ENCODE measurements at regions not wholly inside any gene's neighbourhood (a gene's known extent, or its start where the extent isn't known, plus 50 kb on each side); places are given as distances from the start of the nearest gene placed in this dataset.

GRCh38 chr13:111503905-111504695 lies 183.7 kb downstream of the TEX29 start:
- Histone ChIP-seq H3K9me2 (replicated peaks; ENCODE audit: insufficient read depth, low read length) (no peaks in the 10 kb centered on the region), H2AFZ (ENCODE audit: low read depth, low read length, severe bottlenecking) (no peak overlapping the region), H3F3A (ENCODE audit: insufficient read depth) (no peaks in the 10 kb centered on the region), H3K36me3 (ENCODE audit: low read length) (no peaks in the 10 kb centered on the region), H3K9me3 (ENCODE audit: insufficient read depth, low read length) (no peaks in the 10 kb centered on the region), H3K9ac (ENCODE audit: low read length) (no peak overlapping the region), H4K20me1 (ENCODE audit: low read depth, low read length) (no peaks in the 10 kb centered on the region), H3K79me2 (ENCODE audit: insufficient read depth, low read length) (no peaks in the 10 kb centered on the region), H3K4me3 (ENCODE audit: insufficient read depth, low read length, poor library complexity, severe bottlenecking) (no peak overlapping the region), H3K27me3 (ENCODE audit: low read length) (no peaks in the 10 kb centered on the region), H3K4me2 (ENCODE audit: low read depth, low read length, poor library complexity, severe bottlenecking) (no peak overlapping the region), H3K27ac (ENCODE audit: low read depth, low read length) (no peak overlapping the region)
- TF ChIP-seq CTCF (IDR thresholded peaks at IDR 0.05; ENCODE audit: insufficient read depth, low read length, poor library complexity, severe bottlenecking) (no peak), EZH2phosphoT487 (conservative IDR thresholded peaks at IDR 0.05; ENCODE audit: low read length) (no peak)

GRCh38 chr13:111505175-111505777 lies 184.8 kb downstream of the TEX29 start:
- no peaks in the 10 kb centered on the region for H3K27me3 ChIP-seq (ENCODE audit: low read length)

DNA sequence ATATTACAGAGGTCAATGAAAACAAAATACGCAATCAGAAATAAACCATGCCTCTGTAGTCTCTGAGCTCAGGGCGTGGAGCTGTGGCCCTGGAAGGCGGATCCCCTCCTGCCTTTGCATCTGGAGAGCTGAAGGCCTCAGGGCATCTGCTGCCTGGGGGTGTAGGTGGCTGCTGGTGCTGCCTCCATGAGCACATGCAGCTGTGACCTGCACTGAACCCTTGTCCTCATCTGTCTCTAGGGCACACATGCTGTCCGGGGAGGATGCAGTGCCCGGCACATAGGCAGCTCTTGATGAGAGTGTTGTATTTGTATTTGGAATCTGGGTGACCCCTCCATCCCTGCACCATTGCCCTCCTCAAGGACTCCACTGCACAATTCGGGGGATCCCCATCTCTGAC lies 185.7 kb downstream of the TEX29 start:
- Histone ChIP-seq H4K20me1 (ENCODE audit: low read depth, low read length) (no peaks in the 10 kb centered on the region), H3K4me2 (ENCODE audit: low read depth, low read length, poor library complexity, severe bottlenecking) (no peak overlapping the region), H3K9me3 (ENCODE audit: insufficient read depth, low read length) (no peaks in the 10 kb centered on the region), H3K36me3 (ENCODE audit: low read length) (no peaks in the 10 kb centered on the region), H3K9ac (ENCODE audit: low read length) (no peak overlapping the region), H2AFZ (ENCODE audit: low read depth, low read length, severe bottlenecking) (no peak overlapping the region), H3K4me3 (ENCODE audit: insufficient read depth, low read length, poor library complexity, severe bottlenecking) (no peak overlapping the region), H3F3A (ENCODE audit: insufficient read depth) (no peaks in the 10 kb centered on the region), H3K27ac (ENCODE audit: low read depth, low read length) (no peak overlapping the region), H3K79me2 (ENCODE audit: insufficient read depth, low read length) (no peaks in the 10 kb centered on the region), H3K27me3 (ENCODE audit: low read length) (no peaks in the 10 kb centered on the region), H3K9me2 (replicated peaks; ENCODE audit: insufficient read depth, low read length) (no peaks in the 10 kb centered on the region)
- no peak for TF ChIP-seq EZH2phosphoT487 (conservative IDR thresholded peaks at IDR 0.05; ENCODE audit: low read length)
- TF ChIP-seq CTCF (IDR thresholded peaks at IDR 0.05; ENCODE audit: insufficient read depth, low read length, poor library complexity, severe bottlenecking): no peak

More at GRCh38 chr13:111505175-111505777, 184.8 kb downstream of the TEX29 start:
- no peaks in the 10 kb centered on the region for H3K36me3 ChIP-seq (ENCODE audit: low read length)
- H3K9ac ChIP-seq (ENCODE audit: low read length): no peak overlapping the region
- H4K20me1 ChIP-seq (ENCODE audit: low read depth, low read length): no peaks in the 10 kb centered on the region
- no peaks in the 10 kb centered on the region for H3K79me2 ChIP-seq (ENCODE audit: insufficient read depth, low read length)
- H3K9me3 ChIP-seq (ENCODE audit: insufficient read depth, low read length): no peaks in the 10 kb centered on the region
- no peak overlapping the region for H3K4me3 ChIP-seq (ENCODE audit: insufficient read depth, low read length, poor library complexity, severe bottlenecking)
- no peak overlapping the region for H2AFZ ChIP-seq (ENCODE audit: low read depth, low read length, severe bottlenecking)
- no peak overlapping the region for H3K27ac ChIP-seq (ENCODE audit: low read depth, low read length)
- no peaks in the 10 kb centered on the region for H3F3A ChIP-seq (ENCODE audit: insufficient read depth)
- H3K4me2 ChIP-seq (ENCODE audit: low read depth, low read length, poor library complexity, severe bottlenecking): no peak overlapping the region
- no peaks in the 10 kb centered on the region for H3K9me2 ChIP-seq (replicated peaks; ENCODE audit: insufficient read depth, low read length)
- no peak for TF ChIP-seq EZH2phosphoT487 (conservative IDR thresholded peaks at IDR 0.05; ENCODE audit: low read length)
- TF ChIP-seq CTCF (IDR thresholded peaks at IDR 0.05; ENCODE audit: insufficient read depth, low read length, poor library complexity, severe bottlenecking): no peak
